HepG2 (cell line): ENCODE measurements at regions not wholly inside any gene's neighbourhood (a gene's known extent, or its start where the extent isn't known, plus 50 kb on each side); places are given as distances from the start of the nearest gene placed in this dataset.
A peak's percentile ranks its signal among the peaks of the same experiment; 100 is the strongest.

Experiments used
- ATF7 ChIP-seq, 2 experiments: fragments of 450-650 bp in 1 of 2; sonication (generic) in 1 of 2; formaldehyde crosslinking in 1 of 2; IDR thresholded peaks; 2 replicates each; pipeline versions ENCODE4 v1.4.0 to v1.6.1; 2016 to 2020; ENCODE audit warnings: antibody characterized with exemption in 1 of 2, mild to moderate bottlenecking in 1 of 2, missing genetic modification reagents in 1 of 2
- CEBPG ChIP-seq: IDR thresholded peaks from 2 replicates; pipeline ENCODE4 v1.6.1; 2016
- EP300 ChIP-seq, 3 experiments: sonication (generic) in 1 of 3; formaldehyde crosslinking in 1 of 3; IDR thresholded peaks; 2 replicates each; pipeline versions ENCODE4 v1.5.1 to v1.6.1; 2011 to 2020; ENCODE audit warnings: low read depth in 2 of 3, low read length in 2 of 3, borderline replicate concordance in 1 of 3, improper control_type of control experiment in 1 of 3, mild to moderate bottlenecking in 1 of 3, missing genetic modification reagents in 1 of 3, moderate library complexity in 1 of 3
- KDM6A ChIP-seq: IDR thresholded peaks from 2 replicates; pipeline ENCODE4 v1.6.1; 2016; ENCODE audit warnings: low read depth
- PHF5A ChIP-seq: IDR thresholded peaks from one replicate; pipeline ENCODE4 v1.6.1; 2018; ENCODE audit warnings: low read depth, missing genetic modification reagents; ENCODE audit not compliant: unreplicated experiment
- SIX4 ChIP-seq: sonication (generic); formaldehyde crosslinking; IDR thresholded peaks from 2 replicates; pipeline ENCODE4 v1.4.0; 2020; ENCODE audit warnings: missing genetic modification reagents
- ZKSCAN8 ChIP-seq: IDR thresholded peaks from 2 replicates; pipeline ENCODE4 v1.6.1; 2016; ENCODE audit warnings: borderline replicate concordance, missing genetic modification reagents, missing compliant biosample characterization
- ZNF331 ChIP-seq: sonication (generic); formaldehyde crosslinking; IDR thresholded peaks from 2 replicates; pipeline ENCODE4 v1.4.0; 2020; ENCODE audit warnings: missing genetic modification reagents
- ZNF441 ChIP-seq: sonication (generic); formaldehyde crosslinking; IDR thresholded peaks from 2 replicates; pipeline ENCODE4 v1.7.0; 2021; ENCODE audit warnings: missing genetic modification reagents, borderline replicate concordance
- TF ChIP-seq, protein P1 (sequence below): sonication (generic); formaldehyde crosslinking; IDR thresholded peaks from 2 replicates; pipeline ENCODE4 v1.4.0; 2020; ENCODE audit warnings: low read depth, missing genetic modification reagents
- TF ChIP-seq, protein P2 (sequence below): sonication (generic); formaldehyde crosslinking; IDR thresholded peaks from 2 replicates; pipeline ENCODE4 v1.4.0; 2020; ENCODE audit warnings: missing genetic modification reagents, borderline replicate concordance
- TF ChIP-seq, protein P3 (sequence below): sonication (generic); formaldehyde crosslinking; IDR thresholded peaks from 2 replicates; pipeline ENCODE4 v1.8.0; 2022; ENCODE audit warnings: missing genetic modification reagents, mild to moderate bottlenecking, moderate library complexity, borderline replicate concordance
- TF ChIP-seq, protein P4 (sequence below): IDR thresholded peaks from 2 replicates; pipeline ENCODE4 v1.6.1; 2016; ENCODE audit warnings: low read depth, borderline replicate concordance
- TF ChIP-seq, protein P5 (sequence below): sonication (generic); formaldehyde crosslinking; IDR thresholded peaks from 2 replicates; pipeline ENCODE4 v1.4.0; 2020; ENCODE audit warnings: missing genetic modification reagents, mild to moderate bottlenecking, borderline replicate concordance

DNA sequence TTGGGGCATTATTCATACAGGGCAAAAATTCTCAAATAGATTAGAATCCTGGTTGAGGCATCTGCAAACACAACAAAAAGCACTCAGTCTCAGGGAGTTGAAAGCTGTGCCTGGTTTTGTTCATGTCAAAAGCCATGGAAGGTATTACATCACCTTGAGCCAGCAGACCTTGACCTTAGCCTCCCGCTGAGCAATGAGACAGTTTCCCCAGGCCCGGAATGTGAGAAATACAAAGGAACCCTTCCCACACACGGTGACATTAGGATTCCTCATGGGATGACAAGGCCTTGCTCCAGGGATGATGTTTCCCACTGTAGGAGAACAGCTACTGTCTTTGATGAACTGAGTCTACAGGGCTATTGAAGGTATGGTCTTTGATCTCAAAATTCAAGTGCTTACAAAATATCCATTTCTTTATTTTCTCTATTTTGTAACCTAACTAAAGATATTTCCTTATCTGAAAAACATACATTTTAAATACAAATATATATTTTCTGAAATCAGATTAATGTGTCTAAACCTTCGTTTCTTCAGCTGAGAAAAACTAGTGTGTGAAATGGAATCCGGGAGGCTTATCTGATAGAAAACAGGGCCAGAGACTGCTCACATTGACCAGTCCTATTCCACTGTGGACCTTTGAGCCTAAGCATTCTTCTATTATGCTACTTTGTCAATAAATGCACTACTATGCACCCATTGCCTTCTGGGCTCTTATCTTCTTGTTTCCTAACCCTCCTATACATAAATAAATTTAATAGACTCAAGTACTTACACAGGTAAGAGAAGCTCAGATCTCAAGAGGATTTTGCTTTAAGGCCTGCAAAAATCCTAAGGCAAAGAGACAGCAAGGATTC is 298.2 kb downstream of the KBTBD8 start (continued):
- TF ChIP-seq, protein P1, sequence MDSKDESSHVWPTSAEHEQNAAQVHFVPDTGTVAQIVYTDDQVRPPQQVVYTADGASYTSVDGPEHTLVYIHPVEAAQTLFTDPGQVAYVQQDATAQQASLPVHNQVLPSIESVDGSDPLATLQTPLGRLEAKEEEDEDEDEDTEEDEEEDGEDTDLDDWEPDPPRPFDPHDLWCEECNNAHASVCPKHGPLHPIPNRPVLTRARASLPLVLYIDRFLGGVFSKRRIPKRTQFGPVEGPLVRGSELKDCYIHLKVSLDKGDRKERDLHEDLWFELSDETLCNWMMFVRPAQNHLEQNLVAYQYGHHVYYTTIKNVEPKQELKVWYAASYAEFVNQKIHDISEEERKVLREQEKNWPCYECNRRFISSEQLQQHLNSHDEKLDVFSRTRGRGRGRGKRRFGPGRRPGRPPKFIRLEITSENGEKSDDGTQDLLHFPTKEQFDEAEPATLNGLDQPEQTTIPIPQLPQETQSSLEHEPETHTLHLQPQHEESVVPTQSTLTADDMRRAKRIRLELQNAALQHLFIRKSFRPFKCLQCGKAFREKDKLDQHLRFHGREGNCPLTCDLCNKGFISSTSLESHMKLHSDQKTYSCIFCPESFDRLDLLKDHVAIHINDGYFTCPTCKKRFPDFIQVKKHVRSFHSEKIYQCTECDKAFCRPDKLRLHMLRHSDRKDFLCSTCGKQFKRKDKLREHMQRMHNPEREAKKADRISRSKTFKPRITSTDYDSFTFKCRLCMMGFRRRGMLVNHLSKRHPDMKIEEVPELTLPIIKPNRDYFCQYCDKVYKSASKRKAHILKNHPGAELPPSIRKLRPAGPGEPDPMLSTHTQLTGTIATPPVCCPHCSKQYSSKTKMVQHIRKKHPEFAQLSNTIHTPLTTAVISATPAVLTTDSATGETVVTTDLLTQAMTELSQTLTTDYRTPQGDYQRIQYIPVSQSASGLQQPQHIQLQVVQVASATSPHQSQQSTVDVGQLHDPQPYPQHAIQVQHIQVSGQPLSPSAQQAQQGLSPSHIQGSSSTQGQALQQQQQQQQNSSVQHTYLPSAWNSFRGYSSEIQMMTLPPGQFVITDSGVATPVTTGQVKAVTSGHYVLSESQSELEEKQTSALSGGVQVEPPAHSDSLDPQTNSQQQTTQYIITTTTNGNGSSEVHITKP, result peak; percentile 57; the same call in 1 of the 2 replicates
- TF ChIP-seq ZNF441 (CRISPR knock-in tag), result peak; percentile 23; the same call in 1 of the 2 replicates
- TF ChIP-seq EP300 (IDR thresholded peaks at IDR 0.05; ENCODE audit: low read depth in 2 of 2, low read length in 2 of 2), result peak; percentile 43 to 97; a peak in 3 of 4 replicates
- TF ChIP-seq EP300 (CRISPR knock-in tag; IDR thresholded peaks at IDR 0.05; ENCODE audit: borderline replicate concordance), result peak; percentile 96
- TF ChIP-seq, protein P2, sequence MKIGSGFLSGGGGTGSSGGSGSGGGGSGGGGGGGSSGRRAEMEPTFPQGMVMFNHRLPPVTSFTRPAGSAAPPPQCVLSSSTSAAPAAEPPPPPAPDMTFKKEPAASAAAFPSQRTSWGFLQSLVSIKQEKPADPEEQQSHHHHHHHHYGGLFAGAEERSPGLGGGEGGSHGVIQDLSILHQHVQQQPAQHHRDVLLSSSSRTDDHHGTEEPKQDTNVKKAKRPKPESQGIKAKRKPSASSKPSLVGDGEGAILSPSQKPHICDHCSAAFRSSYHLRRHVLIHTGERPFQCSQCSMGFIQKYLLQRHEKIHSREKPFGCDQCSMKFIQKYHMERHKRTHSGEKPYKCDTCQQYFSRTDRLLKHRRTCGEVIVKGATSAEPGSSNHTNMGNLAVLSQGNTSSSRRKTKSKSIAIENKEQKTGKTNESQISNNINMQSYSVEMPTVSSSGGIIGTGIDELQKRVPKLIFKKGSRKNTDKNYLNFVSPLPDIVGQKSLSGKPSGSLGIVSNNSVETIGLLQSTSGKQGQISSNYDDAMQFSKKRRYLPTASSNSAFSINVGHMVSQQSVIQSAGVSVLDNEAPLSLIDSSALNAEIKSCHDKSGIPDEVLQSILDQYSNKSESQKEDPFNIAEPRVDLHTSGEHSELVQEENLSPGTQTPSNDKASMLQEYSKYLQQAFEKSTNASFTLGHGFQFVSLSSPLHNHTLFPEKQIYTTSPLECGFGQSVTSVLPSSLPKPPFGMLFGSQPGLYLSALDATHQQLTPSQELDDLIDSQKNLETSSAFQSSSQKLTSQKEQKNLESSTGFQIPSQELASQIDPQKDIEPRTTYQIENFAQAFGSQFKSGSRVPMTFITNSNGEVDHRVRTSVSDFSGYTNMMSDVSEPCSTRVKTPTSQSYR (CRISPR knock-in tag), result peak; percentile 61; the same call in 1 of the 2 replicates
- TF ChIP-seq, protein P3, sequence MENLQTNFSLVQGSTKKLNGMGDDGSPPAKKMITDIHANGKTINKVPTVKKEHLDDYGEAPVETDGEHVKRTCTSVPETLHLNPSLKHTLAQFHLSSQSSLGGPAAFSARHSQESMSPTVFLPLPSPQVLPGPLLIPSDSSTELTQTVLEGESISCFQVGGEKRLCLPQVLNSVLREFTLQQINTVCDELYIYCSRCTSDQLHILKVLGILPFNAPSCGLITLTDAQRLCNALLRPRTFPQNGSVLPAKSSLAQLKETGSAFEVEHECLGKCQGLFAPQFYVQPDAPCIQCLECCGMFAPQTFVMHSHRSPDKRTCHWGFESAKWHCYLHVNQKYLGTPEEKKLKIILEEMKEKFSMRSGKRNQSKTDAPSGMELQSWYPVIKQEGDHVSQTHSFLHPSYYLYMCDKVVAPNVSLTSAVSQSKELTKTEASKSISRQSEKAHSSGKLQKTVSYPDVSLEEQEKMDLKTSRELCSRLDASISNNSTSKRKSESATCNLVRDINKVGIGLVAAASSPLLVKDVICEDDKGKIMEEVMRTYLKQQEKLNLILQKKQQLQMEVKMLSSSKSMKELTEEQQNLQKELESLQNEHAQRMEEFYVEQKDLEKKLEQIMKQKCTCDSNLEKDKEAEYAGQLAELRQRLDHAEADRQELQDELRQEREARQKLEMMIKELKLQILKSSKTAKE, result peak; percentile 90
- peak; percentile 87 for TF ChIP-seq ZNF331
- TF ChIP-seq ZKSCAN8 (CRISPR knock-in tag), result peak; percentile 57; the same call in 1 of the 2 replicates
- TF ChIP-seq CEBPG (CRISPR knock-in tag), result peak; percentile 97
- TF ChIP-seq, protein P4, sequence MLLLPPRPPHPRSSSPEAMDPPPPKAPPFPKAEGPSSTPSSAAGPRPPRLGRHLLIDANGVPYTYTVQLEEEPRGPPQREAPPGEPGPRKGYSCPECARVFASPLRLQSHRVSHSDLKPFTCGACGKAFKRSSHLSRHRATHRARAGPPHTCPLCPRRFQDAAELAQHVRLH, result peak; percentile 34; the same call in 1 of the 2 replicates
- peak; percentile 53 for TF ChIP-seq PHF5A (CRISPR knock-in tag)
- peak; percentile 71 for TF ChIP-seq SIX4 (CRISPR knock-in tag)
- TF ChIP-seq ATF7 (IDR thresholded peaks at IDR 0.05), result peak; percentile 59; the same call in 1 of the 2 replicates
- TF ChIP-seq ATF7 (CRISPR knock-in tag; IDR thresholded peaks at IDR 0.05), result peak; percentile 83; the same call in 1 of the 2 replicates
- TF ChIP-seq, protein P5, sequence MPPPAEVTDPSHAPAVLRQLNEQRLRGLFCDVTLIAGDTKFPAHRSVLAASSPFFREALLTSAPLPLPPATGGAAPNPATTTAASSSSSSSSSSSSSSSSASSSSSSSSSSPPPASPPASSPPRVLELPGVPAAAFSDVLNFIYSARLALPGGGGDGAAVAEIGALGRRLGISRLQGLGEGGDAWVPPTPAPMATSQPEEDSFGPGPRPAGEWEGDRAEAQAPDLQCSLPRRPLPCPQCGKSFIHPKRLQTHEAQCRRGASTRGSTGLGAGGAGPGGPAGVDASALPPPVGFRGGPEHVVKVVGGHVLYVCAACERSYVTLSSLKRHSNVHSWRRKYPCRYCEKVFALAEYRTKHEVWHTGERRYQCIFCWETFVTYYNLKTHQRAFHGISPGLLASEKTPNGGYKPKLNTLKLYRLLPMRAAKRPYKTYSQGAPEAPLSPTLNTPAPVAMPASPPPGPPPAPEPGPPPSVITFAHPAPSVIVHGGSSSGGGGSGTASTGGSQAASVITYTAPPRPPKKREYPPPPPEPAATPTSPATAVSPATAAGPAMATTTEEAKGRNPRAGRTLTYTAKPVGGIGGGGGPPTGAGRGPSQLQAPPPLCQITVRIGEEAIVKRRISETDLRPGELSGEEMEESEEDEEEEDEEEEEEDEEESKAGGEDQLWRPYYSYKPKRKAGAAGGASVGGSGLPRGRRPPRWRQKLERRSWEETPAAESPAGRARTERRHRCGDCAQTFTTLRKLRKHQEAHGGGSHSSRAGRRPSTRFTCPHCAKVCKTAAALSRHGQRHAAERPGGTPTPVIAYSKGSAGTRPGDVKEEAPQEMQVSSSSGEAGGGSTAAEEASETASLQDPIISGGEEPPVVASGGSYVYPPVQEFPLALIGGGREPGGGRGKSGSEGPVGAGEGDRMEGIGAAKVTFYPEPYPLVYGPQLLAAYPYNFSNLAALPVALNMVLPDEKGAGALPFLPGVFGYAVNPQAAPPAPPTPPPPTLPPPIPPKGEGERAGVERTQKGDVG (CRISPR knock-in tag), result no peak
- TF ChIP-seq KDM6A (CRISPR knock-in tag), result peak; percentile 57
